Gastroesophageal sphincter (tissue), 3 donors: ENCODE measurements at regions not wholly inside any gene's neighbourhood (a gene's known extent, or its start where the extent isn't known, plus 50 kb on each side); places are given as distances from the start of the nearest gene placed in this dataset.

Source experiments
- CTCF ChIP-seq, 4 experiments: fragments of 200-600 bp in 2 of 4; fragments of 450-650 bp in 2 of 4; sonication (generic) in 1 of 4; IDR thresholded peaks; one replicate each; pipeline ENCODE4 v1.5.1; 2017 to 2019; ENCODE audit warnings: antibody characterized with exemption in 4 of 4, mild to moderate bottlenecking in 2 of 4, moderate library complexity in 2 of 4
- EP300 ChIP-seq: sonication (generic); formaldehyde crosslinking; IDR thresholded peaks from one replicate; pipeline ENCODE4 v1.6.1; 2017; ENCODE audit warnings: antibody characterized with exemption, mild to moderate bottlenecking

- no peak for TF ChIP-seq CTCF (IDR thresholded peaks at IDR 0.05)
- no peak for TF ChIP-seq EP300
These were observed 144.8 kb downstream of the SMAD6 start for GRCh38 chr15:66846811-66847210.
